HEK293T (cell line): ENCODE measurements at regions not wholly inside any gene's neighbourhood (a gene's known extent, or its start where the extent isn't known, plus 50 kb on each side); places are given as distances from the start of the nearest gene placed in this dataset.
"Not testable (repeated sequence)": the region's sequence is repeated elsewhere in the genome, so short reads cannot be mapped to it uniquely, and the experiment has no call there.

Source experiments
- CTCF ChIA-PET: fragments of 350-600 bp; formaldehyde crosslinking; extraction: SDS; loops from one replicate; lab custom pipeline; 2021; ENCODE audit warnings: antibody characterized with exemption, inconsistent platforms; lab: Yijun Ruan, JAX
- POLR2A ChIA-PET: fragments of 350-600 bp; formaldehyde crosslinking; extraction: SDS; loops from one replicate; lab custom pipeline; 2020; ENCODE audit warnings: antibody characterized with exemption, inconsistent platforms; lab: Yijun Ruan, JAX
- DNase-seq: peaks from one replicate; pipeline ENCODE4 v3.0.0; 2012; ENCODE audit warnings: mixed read lengths; ENCODE audit errors: extremely low spot score
- ARNT ChIP-seq: fragments of 450-650 bp; IDR thresholded peaks from 2 replicates; pipeline ENCODE4 v1.6.1; 2017; ENCODE audit warnings: mild to moderate bottlenecking
- BHLHE40 ChIP-seq: fragments of 450-650 bp; IDR thresholded peaks from 2 replicates; pipeline ENCODE4 v1.6.1; 2016; ENCODE audit warnings: mild to moderate bottlenecking, moderate library complexity, borderline replicate concordance
- CTBP1 ChIP-seq: fragments of 450-650 bp; IDR thresholded peaks from 2 replicates; pipeline ENCODE4 v1.6.1; 2016; ENCODE audit warnings: borderline replicate concordance
- ELF4 ChIP-seq: fragments of 450-650 bp; IDR thresholded peaks from 2 replicates; pipeline ENCODE4 v1.6.1; 2017; ENCODE audit warnings: antibody characterized with exemption
- FOXA1 ChIP-seq: fragments of 450-650 bp; IDR thresholded peaks from 2 replicates; pipeline ENCODE4 v1.6.1; 2016; ENCODE audit warnings: mild to moderate bottlenecking
- FOXK2 ChIP-seq: fragments of 450-650 bp; IDR thresholded peaks from 2 replicates; pipeline ENCODE4 v1.6.1; 2016; ENCODE audit warnings: mild to moderate bottlenecking
- FOXM1 ChIP-seq: fragments of 450-650 bp; IDR thresholded peaks from 2 replicates; pipeline ENCODE4 v1.6.1; 2017; ENCODE audit warnings: mild to moderate bottlenecking, borderline replicate concordance
- HDGF ChIP-seq: fragments of 450-650 bp; IDR thresholded peaks from 2 replicates; pipeline ENCODE4 v1.6.1; 2017; ENCODE audit warnings: antibody characterized with exemption, borderline replicate concordance
- L3MBTL2 ChIP-seq: fragments of 450-650 bp; conservative IDR thresholded peaks from 2 replicates; pipeline ENCODE4 v1.6.1; 2016; ENCODE audit warnings: mild to moderate bottlenecking
- LEF1 ChIP-seq: fragments of 450-650 bp; IDR thresholded peaks from 2 replicates; pipeline ENCODE4 v1.6.1; 2017; ENCODE audit warnings: mild to moderate bottlenecking, borderline replicate concordance
- NFRKB ChIP-seq: fragments of 450-650 bp; IDR thresholded peaks from 2 replicates; pipeline ENCODE4 v1.6.1; 2016; ENCODE audit warnings: mild to moderate bottlenecking, moderate library complexity
- SP1 ChIP-seq: fragments of 450-650 bp; IDR thresholded peaks from 2 replicates; pipeline ENCODE4 v1.6.1; 2017
- SUZ12 ChIP-seq: fragments of 450-650 bp; IDR thresholded peaks from 2 replicates; pipeline ENCODE4 v1.6.1; 2016; ENCODE audit warnings: mild to moderate bottlenecking
- TARDBP ChIP-seq: fragments of 450-650 bp; IDR thresholded peaks from 2 replicates; pipeline ENCODE4 v1.6.1; 2016
- ZNF384 ChIP-seq: fragments of 450-650 bp; IDR thresholded peaks from 2 replicates; pipeline ENCODE4 v1.6.1; 2016
- TF ChIP-seq, protein P1 (sequence below): fragments of 450-650 bp; IDR thresholded peaks from 2 replicates; pipeline ENCODE4 v1.6.1; 2016

DNA sequence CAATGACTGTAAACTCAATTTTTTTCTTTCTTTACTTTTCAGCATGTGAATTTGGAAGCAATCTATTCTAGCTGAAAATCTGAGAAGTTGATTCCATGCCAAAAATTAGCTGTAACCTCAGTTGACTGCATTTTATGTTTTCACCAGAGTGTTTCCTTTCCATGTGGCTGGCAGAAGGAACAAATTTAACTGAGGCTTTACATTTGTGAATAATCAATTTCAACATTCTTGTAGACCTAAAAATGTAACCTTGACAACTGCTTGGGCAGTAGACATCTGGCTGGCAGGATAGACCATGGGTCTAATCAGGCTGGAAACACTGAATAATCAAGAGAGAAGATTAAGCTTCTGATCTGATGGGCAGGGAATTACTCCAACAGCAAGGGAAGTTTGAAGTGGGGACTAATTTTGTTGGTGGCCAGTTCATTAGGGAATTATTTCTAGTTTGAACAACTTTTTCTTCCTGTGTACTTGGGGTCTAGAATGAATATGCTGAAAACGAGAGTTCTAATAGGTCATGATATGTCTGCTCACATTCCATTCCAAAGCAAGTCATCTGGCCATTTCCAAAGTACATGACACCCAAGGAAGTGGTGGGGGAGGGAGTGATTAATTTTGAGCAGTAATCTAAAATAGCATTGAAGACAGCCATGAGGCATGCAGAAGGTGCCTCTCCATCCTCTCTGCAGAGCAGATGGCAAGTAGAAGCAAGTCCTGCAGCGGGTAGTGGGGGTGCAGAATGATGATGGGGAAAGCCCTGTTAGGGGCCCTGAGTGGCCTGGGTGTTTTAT, 68.2 kb downstream of the ATP23 start:
- CTCF ChIA-PET: no interaction called here
- POLR2A ChIA-PET: no interaction called here
- no peak for DNase-seq
- TF ChIP-seq SUZ12: no peak
- no peak for TF ChIP-seq SP1
- TF ChIP-seq, protein P1, sequence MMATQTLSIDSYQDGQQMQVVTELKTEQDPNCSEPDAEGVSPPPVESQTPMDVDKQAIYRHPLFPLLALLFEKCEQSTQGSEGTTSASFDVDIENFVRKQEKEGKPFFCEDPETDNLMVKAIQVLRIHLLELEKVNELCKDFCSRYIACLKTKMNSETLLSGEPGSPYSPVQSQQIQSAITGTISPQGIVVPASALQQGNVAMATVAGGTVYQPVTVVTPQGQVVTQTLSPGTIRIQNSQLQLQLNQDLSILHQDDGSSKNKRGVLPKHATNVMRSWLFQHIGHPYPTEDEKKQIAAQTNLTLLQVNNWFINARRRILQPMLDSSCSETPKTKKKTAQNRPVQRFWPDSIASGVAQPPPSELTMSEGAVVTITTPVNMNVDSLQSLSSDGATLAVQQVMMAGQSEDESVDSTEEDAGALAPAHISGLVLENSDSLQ: no peak
- TF ChIP-seq ARNT: no peak
- TF ChIP-seq ZNF384: no peak
- no peak for TF ChIP-seq FOXM1
- TF ChIP-seq FOXA1: no peak
- no peak for TF ChIP-seq HDGF
- no peak for TF ChIP-seq NFRKB
- TF ChIP-seq LEF1: no peak

GRCh38 chr12:58011676-58012075, 70.3 kb downstream of the ATP23 start:
- ChIA-PET CTCF (no interaction called here), POLR2A (no interaction called here)
- DNase-seq: no peak
- TF ChIP-seq FOXK2 (no peak), NFRKB (no peak), ELF4 (no peak), CTBP1 (no peak), HDGF (no peak), SUZ12 (no peak), LEF1 (no peak)

GRCh38 chr12:58022379-58023020, 81.1 kb downstream of the ATP23 start:
- CTCF ChIA-PET, POLR2A ChIA-PET, DNase-seq: not testable (repeated sequence)

DNA sequence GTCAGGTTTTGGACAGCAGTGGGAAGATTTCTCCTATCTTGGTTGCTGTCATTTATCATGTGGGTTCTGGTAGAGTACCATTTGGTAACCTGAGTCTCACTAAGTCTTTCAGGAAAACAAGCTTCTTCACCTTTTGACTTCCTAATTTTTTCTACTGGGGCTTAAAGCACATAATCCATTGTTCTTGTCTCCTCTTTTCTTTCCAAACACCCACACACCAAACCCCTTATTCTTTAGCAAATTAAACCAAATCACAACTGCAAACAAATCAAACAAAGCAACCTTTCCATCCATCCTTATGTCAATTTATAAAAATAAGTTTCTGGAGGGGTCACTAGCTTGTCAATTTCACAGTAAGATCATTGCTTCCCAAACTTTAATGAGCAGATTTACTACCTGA, 84.1 kb downstream of the ATP23 start:
- TF ChIP-seq LEF1: no peak
- TF ChIP-seq TARDBP: no peak
- TF ChIP-seq, protein P1: no peak
- TF ChIP-seq SUZ12: no peak
- no peak for TF ChIP-seq ARNT
- no peak for TF ChIP-seq NFRKB
- no peak for TF ChIP-seq ZNF384
- TF ChIP-seq CTBP1: no peak
- no peak for TF ChIP-seq FOXA1
- TF ChIP-seq HDGF: no peak
- TF ChIP-seq L3MBTL2: no peak
- TF ChIP-seq FOXM1: no peak
- TF ChIP-seq ELF4: no peak
- TF ChIP-seq BHLHE40: no peak
- TF ChIP-seq SP1: no peak
- no peak for TF ChIP-seq FOXK2
- POLR2A ChIA-PET: no interaction called here
- CTCF ChIA-PET: no interaction called here
- no peak for DNase-seq

- CTCF ChIA-PET: no interaction called here
Measured at GRCh38 chr12:58026426-58026825, 85.1 kb downstream of the ATP23 start.

DNA sequence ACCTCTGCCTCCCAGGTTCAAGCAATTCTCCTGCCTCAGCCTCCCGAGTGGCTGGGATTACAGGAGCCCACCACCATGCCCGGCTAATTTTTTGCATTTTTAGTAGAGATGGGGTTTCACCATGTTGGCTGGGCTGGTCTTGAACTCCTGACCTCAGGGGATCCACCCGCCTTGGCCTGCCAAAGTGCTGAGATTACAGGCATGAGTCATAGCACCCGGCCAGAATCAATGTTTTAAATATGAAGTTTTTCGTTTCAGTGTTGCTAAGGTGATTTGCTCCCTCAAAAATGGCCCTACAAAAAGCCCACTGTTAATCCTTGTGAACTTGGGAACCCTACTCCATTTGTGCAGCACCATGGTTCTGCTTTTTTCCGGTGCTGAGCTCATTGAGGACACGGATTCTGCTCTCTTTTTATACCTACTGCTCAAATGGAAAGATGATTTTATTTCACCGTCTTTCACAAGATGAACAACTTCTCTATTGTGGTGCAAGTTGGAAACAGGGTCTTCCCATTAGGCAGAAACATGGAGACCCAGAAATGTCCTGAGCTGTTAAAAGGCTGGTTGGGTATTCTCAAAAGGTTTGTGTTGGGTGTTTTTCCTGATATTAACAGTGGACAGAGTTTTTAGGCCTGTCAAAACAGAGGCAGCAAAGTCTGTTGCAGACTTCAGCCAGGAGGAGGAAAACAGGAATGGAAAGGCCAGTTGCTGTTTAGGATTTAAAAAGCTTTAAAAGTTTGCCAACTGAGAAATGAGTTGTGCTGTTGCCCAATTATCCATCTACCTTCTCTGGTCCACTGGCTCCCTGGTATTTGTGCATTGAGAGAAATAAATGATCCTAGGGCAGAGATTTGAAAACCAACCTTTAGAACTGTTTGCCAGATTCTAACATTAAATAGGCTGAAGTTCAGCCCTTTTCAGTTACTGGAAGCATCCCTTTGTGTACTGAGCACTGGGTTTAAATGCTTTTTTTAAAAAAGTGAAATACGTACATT, 85.8 kb downstream of the ATP23 start:
- TF ChIP-seq FOXM1 (no peak), FOXA1 (no peak)
- DNase-seq: no peak
- CTCF ChIA-PET: no interaction called here
- POLR2A ChIA-PET: no interaction called here

More at GRCh38 chr12:58026426-58026825, 85.1 kb downstream of the ATP23 start:
- TF ChIP-seq, protein P1: no peak
- TF ChIP-seq CTBP1: no peak
- no peak for TF ChIP-seq TARDBP
- no peak for TF ChIP-seq FOXK2
- POLR2A ChIA-PET: no interaction called here
- DNase-seq: no peak
